ENCODE measurements at regions not wholly inside any gene's neighbourhood (a gene's known extent, or its start where the extent isn't known, plus 50 kb on each side); places are given as distances from the start of the nearest gene placed in this dataset.

- FAIRE-seq = no peak
These were observed 718.8 kb upstream of the SGCG start for GRCh38 chr13:22461854-22462490.

GRCh38 chr13:22463089-22463488, 717.7 kb upstream of the SGCG start:
- FAIRE-seq = no peak

- no peak for FAIRE-seq
These were observed 712.7 kb upstream of the SGCG start for GRCh38 chr13:22468045-22468444.

DNA sequence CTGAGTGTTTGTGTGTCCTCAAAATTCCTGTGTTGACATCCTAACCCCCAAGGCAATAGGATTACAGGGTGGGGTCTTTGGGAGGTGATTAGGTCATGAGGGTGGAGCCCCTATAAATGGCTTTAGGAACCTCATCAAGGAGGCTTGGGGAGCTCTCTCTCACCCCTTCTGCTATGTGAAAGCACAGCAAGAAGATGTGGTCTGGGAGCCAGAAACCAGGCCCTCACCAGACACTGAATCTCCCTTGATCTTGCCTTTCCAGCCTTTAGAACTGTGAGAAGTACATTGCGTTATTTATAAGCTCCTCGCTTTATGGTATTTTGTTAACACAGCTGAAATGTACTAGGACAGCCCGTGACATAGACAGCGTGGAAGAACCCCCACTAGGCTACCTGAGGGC, 712.0 kb upstream of the SGCG start:
- FAIRE-seq = no peak

GRCh38 chr13:22469452-22469851, 711.3 kb upstream of the SGCG start:
- no peak for FAIRE-seq

DNA sequence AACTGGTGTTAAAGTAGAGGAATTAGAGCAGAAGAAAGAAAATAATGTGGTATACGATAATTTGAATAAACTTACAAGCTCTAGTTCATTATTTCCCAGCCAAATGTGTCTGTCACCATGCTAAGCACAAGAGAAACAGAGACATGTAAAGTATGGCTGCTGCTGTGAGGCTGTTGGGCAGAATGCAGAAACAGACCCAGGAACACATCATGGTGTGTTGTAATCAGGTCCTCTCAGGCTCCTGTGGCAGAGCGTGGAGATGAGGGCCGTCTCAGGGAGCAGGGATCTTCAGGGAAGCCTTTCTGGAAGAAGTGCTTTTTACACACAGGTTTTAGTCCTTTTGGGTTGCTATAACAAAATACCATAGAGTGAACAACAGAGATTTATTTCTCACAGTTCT, 710.7 kb upstream of the SGCG start:
- FAIRE-seq = no peak

- no peak for FAIRE-seq
These were observed 698.2 kb upstream of the SGCG start for GRCh38 chr13:22482496-22483000.

GRCh38 chr13:22483276-22483675, 697.5 kb upstream of the SGCG start:
- FAIRE-seq = no peak

- no peak for FAIRE-seq
These were observed 694.3 kb upstream of the SGCG start for GRCh38 chr13:22486490-22486889.

DNA sequence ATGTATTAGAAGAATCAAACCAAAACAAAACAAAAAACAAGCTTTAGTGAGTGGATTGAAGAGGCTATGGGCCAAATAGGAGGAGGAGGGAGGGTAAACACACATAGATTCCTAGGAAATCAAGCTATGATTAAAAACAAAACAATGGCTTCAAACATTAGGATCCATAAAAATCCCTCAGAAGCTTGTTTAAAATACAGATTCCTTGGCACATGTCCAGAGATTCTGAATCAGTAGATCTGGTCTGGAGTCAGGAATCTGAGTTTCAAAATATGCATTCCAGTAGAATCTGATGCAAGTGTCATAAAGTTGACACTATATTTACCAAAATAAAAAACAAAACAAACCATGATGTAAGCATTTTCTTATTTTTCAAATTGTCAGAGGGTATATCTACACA, 692.8 kb upstream of the SGCG start:
- no peak for FAIRE-seq

DNA sequence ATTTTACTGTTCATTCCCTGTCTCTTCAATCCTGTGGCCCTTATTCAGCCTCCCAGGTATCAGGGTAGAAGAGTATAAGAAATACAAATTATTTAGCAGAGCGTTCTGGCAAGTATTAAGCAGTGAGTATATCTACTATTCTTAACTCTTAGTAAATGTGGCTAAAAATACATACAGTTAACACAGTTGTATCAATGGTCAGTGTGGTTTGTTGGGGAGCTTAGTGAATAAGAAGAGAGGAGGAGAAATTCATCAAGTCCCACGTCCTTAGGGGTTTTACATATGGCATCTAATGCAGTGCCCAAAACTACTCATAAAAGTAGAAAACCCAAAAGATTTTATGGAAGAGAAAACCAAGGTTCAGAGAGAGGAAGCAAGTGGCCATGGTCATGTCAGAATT, 691.0 kb upstream of the SGCG start:
- FAIRE-seq = no peak

DNA sequence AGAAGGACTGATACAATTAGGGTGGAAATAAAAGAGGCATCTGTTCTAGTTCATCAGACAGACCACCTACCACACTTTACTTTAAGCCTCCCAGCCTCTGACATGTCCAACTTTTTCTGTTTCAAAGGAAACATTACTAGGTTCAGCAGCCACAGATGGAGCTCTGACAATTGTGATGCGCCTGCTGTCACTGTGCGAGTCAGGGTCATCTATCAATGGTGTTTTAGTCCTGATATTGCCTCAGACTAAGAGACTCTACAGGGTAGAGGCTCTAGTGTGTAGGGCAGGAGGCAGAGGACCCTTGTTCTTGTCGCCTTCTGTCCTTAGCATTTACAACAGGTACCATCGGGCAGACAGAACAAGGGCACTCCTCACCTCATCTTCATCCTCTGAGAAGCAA, 685.0 kb upstream of the SGCG start:
- no peak for FAIRE-seq

- FAIRE-seq = no peak
These were observed 683.8 kb upstream of the SGCG start for GRCh38 chr13:22496803-22497508.

GRCh38 chr13:22497991-22498780, 682.6 kb upstream of the SGCG start:
- FAIRE-seq = no peak

DNA sequence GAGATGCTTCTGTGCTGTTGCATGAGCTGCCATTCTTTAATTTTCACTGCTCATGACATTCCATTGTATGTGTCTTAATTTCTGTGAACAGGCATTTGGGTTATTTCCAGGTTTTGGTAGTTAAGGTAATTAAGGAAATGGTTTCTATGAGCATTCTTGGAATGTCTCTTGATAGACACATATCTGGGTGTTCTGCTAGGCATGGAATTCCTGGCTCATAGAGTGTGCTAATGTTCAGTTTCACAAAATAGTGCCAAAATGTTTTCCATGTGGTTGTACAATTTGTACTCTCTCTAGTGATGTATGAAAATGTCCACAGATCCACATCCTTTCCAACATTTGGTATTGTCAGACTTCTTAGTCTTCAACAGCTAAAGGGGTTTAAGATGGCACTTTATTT, 680.9 kb upstream of the SGCG start:
- FAIRE-seq = no peak

DNA sequence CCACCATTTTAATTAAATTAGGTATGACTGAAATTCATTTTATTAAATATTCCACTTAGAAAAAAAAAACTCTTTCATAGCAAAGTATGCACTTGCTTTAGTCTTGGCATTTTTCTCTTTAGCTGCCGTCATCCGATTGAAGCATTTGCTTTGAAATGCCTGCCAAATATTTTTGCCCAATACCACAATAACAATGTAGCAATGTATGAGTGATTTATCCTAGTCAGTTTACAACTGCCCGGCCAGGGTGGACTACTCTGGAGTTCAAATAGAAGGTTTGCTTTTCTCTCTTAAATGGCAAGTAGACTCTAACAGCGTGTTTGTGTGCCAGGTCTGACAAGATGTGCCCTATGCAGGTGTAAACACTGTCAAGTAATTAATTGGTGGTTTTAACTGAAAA, 675.3 kb upstream of the SGCG start:
- no peak for FAIRE-seq

- no peak for FAIRE-seq
These were observed 674.6 kb upstream of the SGCG start for GRCh38 chr13:22506096-22506691.

- no peak for FAIRE-seq
These were observed 663.2 kb upstream of the SGCG start for GRCh38 chr13:22517544-22517943.

DNA sequence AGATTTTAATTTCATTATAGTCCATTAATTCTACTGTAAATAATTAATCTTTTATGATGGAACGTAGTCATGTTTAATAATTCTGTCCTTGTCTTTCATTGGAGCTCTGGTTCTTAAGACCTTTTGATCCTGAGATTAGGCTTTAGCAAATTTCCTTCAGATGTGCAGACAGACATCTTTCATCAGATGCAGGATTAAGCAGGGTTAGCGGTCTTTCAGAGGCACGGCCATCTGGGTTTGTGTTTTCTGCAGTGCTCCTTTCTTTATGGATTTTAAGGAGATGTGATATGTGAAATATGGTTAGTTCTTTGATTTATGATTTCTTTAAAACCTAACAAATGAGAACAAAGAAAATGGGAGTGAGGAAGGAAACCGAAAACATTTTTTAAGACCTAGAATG, 643.9 kb upstream of the SGCG start:
- FAIRE-seq = no peak

DNA sequence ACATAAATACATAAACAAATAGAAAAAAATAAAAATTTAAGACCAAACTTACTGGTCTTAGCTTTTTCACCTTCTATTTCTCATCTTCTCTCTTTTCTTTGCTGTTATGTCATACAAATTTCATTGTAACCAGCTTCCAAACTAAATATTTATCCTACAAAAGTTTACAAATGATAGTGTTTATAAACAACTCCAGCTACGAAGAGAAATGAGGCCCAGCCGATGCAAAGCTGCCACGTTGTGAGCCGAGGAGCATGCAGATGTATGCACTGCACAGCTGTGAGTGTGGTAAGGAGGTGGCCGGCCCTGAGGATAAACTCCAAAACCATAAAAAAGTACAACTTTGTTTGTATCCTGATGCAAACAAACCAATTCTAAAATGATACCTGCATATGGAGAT, 642.4 kb upstream of the SGCG start:
- FAIRE-seq = no peak

GRCh38 chr13:22549126-22549525, 631.7 kb upstream of the SGCG start:
- FAIRE-seq = no peak

DNA sequence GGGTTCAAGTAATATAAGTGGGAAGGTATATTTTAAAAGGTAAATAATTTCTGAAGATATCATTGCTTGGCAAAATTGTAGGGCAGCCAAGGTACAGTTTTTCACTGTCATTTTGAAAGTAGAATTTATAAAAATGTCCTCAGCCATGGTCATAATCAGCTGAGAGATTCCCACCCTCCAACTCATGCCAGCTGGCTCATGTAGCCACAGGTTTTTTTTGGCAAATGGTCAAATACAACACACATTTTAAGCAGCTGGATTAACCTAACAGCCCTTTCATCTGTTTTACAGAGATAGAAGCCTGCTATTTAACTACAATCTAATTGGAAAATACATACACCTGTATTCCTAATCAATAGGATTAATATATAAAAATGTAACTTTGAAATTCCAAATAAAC, 619.2 kb upstream of the SGCG start:
- no peak for FAIRE-seq

DNA sequence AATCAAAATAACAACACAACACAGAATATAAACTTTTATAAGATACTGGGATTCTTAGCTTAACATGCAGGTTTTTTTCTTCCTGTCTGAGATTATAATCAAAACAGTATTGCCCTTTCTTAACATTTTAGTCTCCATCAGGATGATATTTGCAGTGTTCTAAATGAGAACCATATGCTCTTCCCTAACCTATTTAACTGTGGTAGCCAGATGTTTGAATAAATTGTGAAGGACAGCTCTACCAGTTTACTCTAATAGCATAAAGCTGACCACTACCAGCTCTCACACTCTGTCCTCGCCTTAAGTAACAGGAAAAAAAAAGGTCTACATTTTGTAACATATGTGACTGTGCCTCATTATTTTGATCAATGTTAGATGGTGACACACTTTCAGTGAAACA, 618.7 kb upstream of the SGCG start:
- FAIRE-seq = no peak

GRCh38 chr13:22563272-22563671, 617.5 kb upstream of the SGCG start:
- no peak for FAIRE-seq
